Osteoblast (primary cell): ENCODE measurements at regions not wholly inside any gene's neighbourhood (a gene's known extent, or its start where the extent isn't known, plus 50 kb on each side); places are given as distances from the start of the nearest gene placed in this dataset.

Source experiments
- DNase-seq: peaks from one replicate; pipeline ENCODE4 v3.0.0; 2011; ENCODE audit warnings: low spot score, mixed read lengths; ENCODE audit not compliant: insufficient read length; ENCODE audit errors: missing footprints
- H2AFZ ChIP-seq: 2 replicates; pipeline ENCODE4 v1.6.0; 2011; ENCODE audit warnings: mild to moderate bottlenecking, low read length
- H3K27ac ChIP-seq: 2 replicates; pipeline ENCODE4 v1.5.1; 2011; ENCODE audit warnings: mild to moderate bottlenecking, low read depth, low read length, moderate library complexity
- H3K27me3 ChIP-seq: 2 replicates; pipeline ENCODE4 v1.6.0; 2012; ENCODE audit warnings: mild to moderate bottlenecking, control low read depth, inconsistent platforms, low read length, moderate library complexity; ENCODE audit not compliant: insufficient read depth
- H3K36me3 ChIP-seq: 2 replicates; pipeline ENCODE4 v1.5.1; 2011; ENCODE audit warnings: mild to moderate bottlenecking, low read length, control low read depth, moderate library complexity; ENCODE audit not compliant: insufficient read depth
- H3K4me1 ChIP-seq: 2 replicates; pipeline ENCODE4 v1.5.1; 2011; ENCODE audit warnings: mild to moderate bottlenecking, low read length, control low read depth, moderate library complexity; ENCODE audit not compliant: insufficient read depth
- H3K4me2 ChIP-seq: 2 replicates; pipeline ENCODE4 v1.6.0; 2011; ENCODE audit warnings: mild to moderate bottlenecking, low read length; ENCODE audit not compliant: insufficient read depth
- H3K4me3 ChIP-seq: fragments of 200-600 bp; sonication (generic); 3 replicates; pipeline ENCODE4 v1.5.1; 2012; ENCODE audit warnings: mild to moderate bottlenecking, low read length, inconsistent platforms; ENCODE audit not compliant: insufficient read depth
- H3K79me2 ChIP-seq: 2 replicates; pipeline ENCODE4 v1.6.0; 2012; ENCODE audit warnings: mild to moderate bottlenecking, low read length, control low read depth, inconsistent platforms; ENCODE audit not compliant: insufficient read depth
- H3K9me3 ChIP-seq: 2 replicates; pipeline ENCODE4 v1.5.1; 2011; ENCODE audit warnings: low read depth, low read length, control low read depth
- H4K20me1 ChIP-seq: 2 replicates; pipeline ENCODE4 v1.6.0; 2012; ENCODE audit warnings: mild to moderate bottlenecking, low read length, control low read depth; ENCODE audit not compliant: insufficient read depth
- TF ChIP-seq, protein P1 (sequence below): IDR thresholded peaks from 2 replicates; pipeline ENCODE4 v1.5.1; 2011; ENCODE audit warnings: mild to moderate bottlenecking, low read depth, low read length, moderate library complexity; ENCODE audit errors: extremely low read depth

DNA sequence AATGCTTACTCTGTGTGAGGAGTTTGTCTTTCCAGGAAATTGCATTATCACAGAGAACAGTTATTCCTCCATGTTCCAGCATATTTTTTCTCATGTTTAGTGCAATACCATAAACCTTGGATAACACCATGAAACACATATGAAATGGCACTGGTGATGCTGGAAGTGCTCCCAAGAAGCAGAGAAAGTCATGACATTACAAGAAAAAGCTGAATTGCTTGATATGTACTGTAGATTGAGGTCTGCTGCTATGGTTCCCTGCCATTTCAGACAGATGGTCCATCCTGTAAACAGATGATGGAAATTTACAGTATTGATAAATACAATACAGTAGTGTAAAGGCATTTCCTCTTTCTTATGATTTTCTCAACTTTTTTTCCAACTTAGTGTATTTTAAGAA is 422.1 kb downstream of the LRRIQ3 start:
- H3K36me3 ChIP-seq, result no peaks in the 10 kb centered on the region
- H3K27ac ChIP-seq, result no peak overlapping the region
- no peak overlapping the region for H3K4me2 ChIP-seq
- no peaks in the 10 kb centered on the region for H3K27me3 ChIP-seq
- H4K20me1 ChIP-seq, result no peaks in the 10 kb centered on the region
- no peaks in the 10 kb centered on the region for H3K4me1 ChIP-seq
- DNase-seq, result no peak
- no peaks in the 10 kb centered on the region for H3K79me2 ChIP-seq
- no peak overlapping the region for H3K4me3 ChIP-seq
- H3K9me3 ChIP-seq, result no peaks in the 10 kb centered on the region
- no peak overlapping the region for H2AFZ ChIP-seq
- TF ChIP-seq, protein P1, sequence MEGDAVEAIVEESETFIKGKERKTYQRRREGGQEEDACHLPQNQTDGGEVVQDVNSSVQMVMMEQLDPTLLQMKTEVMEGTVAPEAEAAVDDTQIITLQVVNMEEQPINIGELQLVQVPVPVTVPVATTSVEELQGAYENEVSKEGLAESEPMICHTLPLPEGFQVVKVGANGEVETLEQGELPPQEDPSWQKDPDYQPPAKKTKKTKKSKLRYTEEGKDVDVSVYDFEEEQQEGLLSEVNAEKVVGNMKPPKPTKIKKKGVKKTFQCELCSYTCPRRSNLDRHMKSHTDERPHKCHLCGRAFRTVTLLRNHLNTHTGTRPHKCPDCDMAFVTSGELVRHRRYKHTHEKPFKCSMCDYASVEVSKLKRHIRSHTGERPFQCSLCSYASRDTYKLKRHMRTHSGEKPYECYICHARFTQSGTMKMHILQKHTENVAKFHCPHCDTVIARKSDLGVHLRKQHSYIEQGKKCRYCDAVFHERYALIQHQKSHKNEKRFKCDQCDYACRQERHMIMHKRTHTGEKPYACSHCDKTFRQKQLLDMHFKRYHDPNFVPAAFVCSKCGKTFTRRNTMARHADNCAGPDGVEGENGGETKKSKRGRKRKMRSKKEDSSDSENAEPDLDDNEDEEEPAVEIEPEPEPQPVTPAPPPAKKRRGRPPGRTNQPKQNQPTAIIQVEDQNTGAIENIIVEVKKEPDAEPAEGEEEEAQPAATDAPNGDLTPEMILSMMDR, result no peak

DNA sequence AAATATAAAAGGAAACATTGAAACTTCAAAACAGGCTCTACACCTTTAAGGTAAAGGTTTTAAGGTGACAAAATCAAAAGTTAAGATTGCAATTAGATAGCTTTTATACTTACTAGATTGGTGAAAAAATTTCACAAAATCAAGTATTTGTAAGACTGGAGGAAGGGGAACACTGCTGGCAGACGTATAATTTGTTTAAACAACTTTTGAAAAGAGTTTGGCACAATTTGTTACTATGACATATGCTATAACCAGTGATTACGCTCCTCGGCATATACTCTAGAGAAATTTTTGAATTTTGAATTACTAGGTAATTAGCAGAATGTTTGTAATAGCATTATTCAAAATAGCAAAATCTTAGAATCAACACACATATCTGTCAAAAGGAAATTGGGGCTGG is 425.0 kb downstream of the LRRIQ3 start:
- Histone ChIP-seq H3K36me3 (no peaks in the 10 kb centered on the region), H3K27me3 (no peaks in the 10 kb centered on the region), H3K27ac (no peak overlapping the region), H4K20me1 (no peaks in the 10 kb centered on the region), H3K4me1 (no peaks in the 10 kb centered on the region), H3K4me2 (no peak overlapping the region), H3K79me2 (no peaks in the 10 kb centered on the region), H3K9me3 (no peaks in the 10 kb centered on the region), H3K4me3 (no peak overlapping the region), H2AFZ (no peak overlapping the region)
- TF ChIP-seq, protein P1, result no peak
- no peak for DNase-seq

DNA sequence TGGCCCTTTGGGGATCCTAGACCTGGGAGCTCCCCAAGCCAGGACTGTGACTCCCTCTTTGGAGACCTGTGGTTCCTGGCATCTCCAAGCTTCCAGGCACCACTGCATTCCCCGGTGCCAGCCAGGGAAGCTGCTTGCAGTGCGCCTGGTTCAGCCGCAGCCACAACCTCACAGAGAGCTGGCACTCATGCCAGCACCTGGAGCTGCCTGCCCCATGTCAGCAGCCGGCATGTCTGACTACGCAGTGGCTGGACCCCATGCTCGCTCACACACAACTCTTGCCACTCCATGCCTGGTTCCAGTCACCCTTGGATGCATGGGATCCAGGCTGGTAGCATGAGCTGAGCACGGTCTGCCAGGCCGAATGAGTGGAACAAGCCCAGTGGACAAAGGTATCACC is 426.6 kb downstream of the LRRIQ3 start:
- no peaks in the 10 kb centered on the region for H3K36me3 ChIP-seq
- H3K27me3 ChIP-seq, result no peaks in the 10 kb centered on the region
- no peaks in the 10 kb centered on the region for H3K9me3 ChIP-seq
- TF ChIP-seq, protein P1, result no peak
- H3K4me3 ChIP-seq, result no peak overlapping the region
- H4K20me1 ChIP-seq, result no peaks in the 10 kb centered on the region
- H3K79me2 ChIP-seq, result no peaks in the 10 kb centered on the region
- no peaks in the 10 kb centered on the region for H3K4me1 ChIP-seq
- no peak overlapping the region for H2AFZ ChIP-seq
- no peak for DNase-seq
- H3K27ac ChIP-seq, result no peak overlapping the region
- no peak overlapping the region for H3K4me2 ChIP-seq

DNA sequence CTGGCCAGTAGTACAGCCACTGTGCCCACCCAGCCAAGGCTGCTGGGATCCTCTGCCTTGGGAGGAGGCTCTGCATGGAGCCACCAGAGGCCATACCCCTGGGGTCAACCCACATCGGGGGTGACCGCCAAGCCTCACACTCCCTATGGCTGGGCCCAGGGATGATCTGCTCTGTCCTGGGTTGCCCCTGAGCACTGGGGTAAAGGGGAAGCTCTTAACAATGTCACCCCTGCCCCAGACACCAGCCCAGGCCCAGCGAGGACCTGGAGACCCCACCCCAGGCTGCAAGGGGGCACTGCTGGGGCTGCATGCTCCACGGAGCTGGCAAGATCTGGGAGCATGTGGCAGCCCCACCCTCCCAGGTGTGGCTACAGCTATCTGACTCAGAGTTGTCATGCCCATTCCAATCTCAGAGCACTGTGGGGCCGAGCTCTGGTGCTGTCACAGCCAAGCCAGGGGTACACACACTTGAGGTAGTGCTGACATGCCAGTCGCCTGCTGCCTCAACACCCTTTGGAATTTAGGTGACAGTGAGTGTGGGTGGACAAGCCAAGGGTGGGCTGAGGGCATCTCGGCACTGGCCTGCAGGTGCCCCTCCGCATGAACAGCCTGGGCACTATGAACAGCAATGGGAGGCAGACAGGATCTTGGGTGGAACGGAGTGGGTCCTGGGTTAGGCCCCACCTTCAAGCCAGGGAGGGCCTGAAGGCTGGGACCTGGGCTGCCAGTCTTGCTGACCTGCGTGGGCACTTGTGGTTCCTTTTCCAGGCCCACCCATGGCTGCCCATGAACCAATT is 427.7 kb downstream of the LRRIQ3 start:
- Histone ChIP-seq H3K79me2 (no peaks in the 10 kb centered on the region), H3K4me3 (no peak overlapping the region), H3K4me1 (no peaks in the 10 kb centered on the region), H3K27ac (no peak overlapping the region), H3K27me3 (no peaks in the 10 kb centered on the region), H3K9me3 (no peaks in the 10 kb centered on the region), H4K20me1 (no peaks in the 10 kb centered on the region), H3K36me3 (no peaks in the 10 kb centered on the region), H3K4me2 (no peak overlapping the region), H2AFZ (no peak overlapping the region)
- TF ChIP-seq, protein P1, result no peak
- no peak for DNase-seq
